GM23338 (cell line): ENCODE measurements at regions not wholly inside any gene's neighbourhood (a gene's known extent, or its start where the extent isn't known, plus 50 kb on each side); places are given as distances from the start of the nearest gene placed in this dataset.

Experiments used
- ATAC-seq: fragments of 200-7000 bp; cut with Tn5 transposase; 3 replicates; pipeline ENCODE4 v1.9.1; 2020
- DNase-seq: peaks from one replicate; pipeline ENCODE4 v3.0.0-alpha.2; 2015; ENCODE audit warnings: low spot score
- H2AFZ ChIP-seq: fragments of 200-600 bp; sonication (generic); 2 replicates; pipeline ENCODE4 v1.8.0; 2016; ENCODE audit warnings: antibody characterized with exemption, mild to moderate bottlenecking, moderate library complexity
- H3F3A ChIP-seq: fragments of 200-600 bp; sonication (generic); replicated peaks from 2 replicates; pipeline ENCODE4 v1.8.0; 2017; ENCODE audit warnings: antibody characterized with exemption, mixed run types, low read depth
- H3K27ac ChIP-seq: fragments of 200-600 bp; sonication (generic); 2 replicates; pipeline ENCODE4 v1.6.1; 2016; ENCODE audit warnings: low read depth
- H3K27me3 ChIP-seq: fragments of 200-600 bp; sonication (generic); 2 replicates; pipeline ENCODE4 v1.8.0; 2016; ENCODE audit warnings: mild to moderate bottlenecking, mixed run types, moderate library complexity; ENCODE audit not compliant: insufficient read depth
- H3K36me3 ChIP-seq: fragments of 200-600 bp; sonication (generic); 2 replicates; pipeline ENCODE4 v1.8.0; 2016; ENCODE audit warnings: mild to moderate bottlenecking; ENCODE audit not compliant: insufficient read depth
- H3K4me1 ChIP-seq: fragments of 200-600 bp; sonication (generic); 2 replicates; pipeline ENCODE4 v1.8.0; 2016; ENCODE audit warnings: mild to moderate bottlenecking, moderate library complexity; ENCODE audit not compliant: insufficient read depth
- H3K4me2 ChIP-seq: fragments of 200-600 bp; sonication (generic); 2 replicates; pipeline ENCODE4 v1.7.1; 2017; ENCODE audit warnings: mixed run types
- H3K4me3 ChIP-seq: fragments of 200-600 bp; sonication (generic); 2 replicates; pipeline ENCODE4 v1.6.1; 2016; ENCODE audit warnings: mixed run types
- H3K79me2 ChIP-seq: fragments of 200-600 bp; sonication (generic); replicated peaks from 2 replicates; pipeline ENCODE4 v1.8.0; 2017; ENCODE audit warnings: mild to moderate bottlenecking; ENCODE audit not compliant: insufficient read depth
- H3K9me2 ChIP-seq: fragments of 200-600 bp; sonication (generic); 2 replicates; pipeline ENCODE4 v1.8.0; 2017; ENCODE audit not compliant: insufficient read depth
- H4K20me1 ChIP-seq: fragments of 200-600 bp; sonication (generic); replicated peaks from 2 replicates; pipeline ENCODE4 v1.8.0; 2017; ENCODE audit warnings: mild to moderate bottlenecking; ENCODE audit not compliant: insufficient read depth
- H3K27ac Mint-ChIP-seq: 2 replicates; pipeline ENCODE4 v1.8.0; 2020; ENCODE audit warnings: inconsistent platforms, mild to moderate bottlenecking, moderate library complexity, mixed read lengths
- H3K27me3 Mint-ChIP-seq: 3 replicates; pipeline ENCODE4 v1.8.0; 2022; ENCODE audit warnings: low read depth, mild to moderate bottlenecking, moderate library complexity, mixed read lengths, inconsistent platforms; ENCODE audit not compliant: insufficient read depth, poor library complexity
- H3K36me3 Mint-ChIP-seq: 3 replicates; pipeline ENCODE4 v1.8.0; 2021; ENCODE audit warnings: low read depth, mild to moderate bottlenecking, inconsistent platforms, moderate library complexity, mixed read lengths
- H3K4me1 Mint-ChIP-seq: 3 replicates; pipeline ENCODE4 v1.8.0; 2020; ENCODE audit warnings: mild to moderate bottlenecking, inconsistent platforms, mixed read lengths
- H3K4me3 Mint-ChIP-seq: 3 replicates; pipeline ENCODE4 v1.8.0; 2021; ENCODE audit warnings: moderate library complexity, mild to moderate bottlenecking, inconsistent platforms, mixed read lengths
- H3K9me3 Mint-ChIP-seq: 3 replicates; pipeline ENCODE4 v1.8.0; 2020; ENCODE audit warnings: moderate library complexity, mild to moderate bottlenecking, inconsistent platforms, mixed read lengths
- CTCF ChIP-seq, 2 experiments: fragments of 200-600 bp in 1 of 2; sonication (generic) in 1 of 2; conservative IDR thresholded peaks; 2 replicates each; pipeline versions ENCODE4 v1.5.1 to v1.6.1; 2016 to 2017; ENCODE audit warnings: antibody characterized with exemption in 2 of 2, low read depth in 2 of 2, mild to moderate bottlenecking in 2 of 2, moderate library complexity in 1 of 2
- NANOG ChIP-seq: IDR thresholded peaks from 2 replicates; pipeline ENCODE4 v1.6.1; 2016; ENCODE audit warnings: antibody characterized with exemption, borderline replicate concordance
- POLR2AphosphoS5 ChIP-seq: IDR thresholded peaks from 2 replicates; pipeline ENCODE4 v1.6.1; 2016; ENCODE audit warnings: antibody characterized with exemption, low read depth
- REST ChIP-seq: IDR thresholded peaks from one replicate; pipeline ENCODE4 v1.6.1; 2018; ENCODE audit warnings: antibody characterized with exemption; ENCODE audit not compliant: unreplicated experiment
- STAT1 ChIP-seq: IDR thresholded peaks from one replicate; pipeline ENCODE4 v1.6.1; 2016; ENCODE audit warnings: antibody characterized with exemption; ENCODE audit not compliant: unreplicated experiment
- ZNF114 ChIP-seq: fragments of 250-450 bp; sonication (Bioruptor Pico); IDR thresholded peaks from 2 replicates; pipeline ENCODE4 v1.5.0; 2020; ENCODE audit warnings: mild to moderate bottlenecking, moderate library complexity
- ZNF331 ChIP-seq: fragments of 250-450 bp; sonication (Bioruptor Pico); IDR thresholded peaks from 2 replicates; pipeline ENCODE4 v1.5.0; 2020; ENCODE audit warnings: low read depth, mild to moderate bottlenecking, moderate library complexity
- ZNF462 ChIP-seq: fragments of 250-450 bp; sonication (Bioruptor Pico); IDR thresholded peaks from 2 replicates; pipeline ENCODE4 v1.5.0; 2020; ENCODE audit warnings: mild to moderate bottlenecking, moderate library complexity

GRCh38 chr3:182628531-182628930 is 164.8 kb upstream of the ATP11B start:
- no peaks in the 10 kb centered on the region; the same call in 2 of the 3 replicates for H3K9me3 Mint-ChIP-seq
- Histone ChIP-seq H3K27ac (no peak overlapping the region), H3K4me3 (no peak overlapping the region), H3K4me1 (no peaks in the 10 kb centered on the region), H3K27me3 (no peaks in the 10 kb centered on the region), H3F3A (no peaks in the 10 kb centered on the region), H2AFZ (no peak overlapping the region), H3K79me2 (no peaks in the 10 kb centered on the region), H3K4me2 (no peak overlapping the region), H4K20me1 (no peaks in the 10 kb centered on the region), H3K36me3 (no peaks in the 10 kb centered on the region), H3K9me2 (no peaks in the 10 kb centered on the region; the same call in 1 of the 2 replicates)
- H3K4me3 Mint-ChIP-seq = no peak overlapping the region
- peaks cover 2% of the 10 kb centered on the region for H3K27me3 Mint-ChIP-seq
- ATAC-seq (no peak), DNase-seq (no peak)
- no peaks in the 10 kb centered on the region for H3K4me1 Mint-ChIP-seq
- H3K27ac Mint-ChIP-seq = no peak overlapping the region
- no peak for TF ChIP-seq STAT1
- TF ChIP-seq ZNF331 (CRISPR knock-in tag) = no peak
- no peak for TF ChIP-seq POLR2AphosphoS5
- TF ChIP-seq CTCF (conservative IDR thresholded peaks at IDR 0.05; ENCODE audit: low read depth in 2 of 2) = no peak
- TF ChIP-seq ZNF462 = no peak
- TF ChIP-seq REST = no peak
- TF ChIP-seq NANOG = no peak
- TF ChIP-seq ZNF114 (CRISPR knock-in tag) = no peak
- H3K36me3 Mint-ChIP-seq = no peaks in the 10 kb centered on the region
